Psoas muscle (tissue), 7 donors: ENCODE measurements at regions not wholly inside any gene's neighbourhood (a gene's known extent, or its start where the extent isn't known, plus 50 kb on each side); places are given as distances from the start of the nearest gene placed in this dataset.
"Not testable (repeated sequence)": the region's sequence is repeated elsewhere in the genome, so short reads cannot be mapped to it uniquely, and the experiment has no call there.

Source experiments
- ATAC-seq, 4 donors: fragments of 200-7000 bp; cut with Tn5 transposase; one replicate each; pipeline ENCODE4 v1.9.1; 2020; ENCODE audit warnings: moderate library complexity in 3 of 4, mild to moderate bottlenecking in 2 of 4
- DNase-seq, 2 donors: peaks; one replicate each; pipeline ENCODE4 v3.0.0-alpha.2; 2020
- H3K27ac ChIP-seq: fragments of 200-600 bp; one replicate; pipeline ENCODE4 v1.8.0; 2022
- H3K27me3 ChIP-seq, 3 donors: fragments of 200-600 bp in 1 of 3; one replicate each; pipeline versions ENCODE4 v1.6.1 to v1.8.0; 2013 to 2022; ENCODE audit warnings: low read length in 2 of 3, mild to moderate bottlenecking in 2 of 3, moderate library complexity in 1 of 3; ENCODE audit not compliant: insufficient read depth in 3 of 3
- H3K36me3 ChIP-seq, 2 donors: fragments of 200-600 bp in 1 of 2; one replicate each; pipeline versions ENCODE4 v1.6.1 to v1.8.0; 2013 to 2022; ENCODE audit warnings: low read depth in 1 of 2, mild to moderate bottlenecking in 1 of 2, moderate library complexity in 1 of 2; ENCODE audit not compliant: insufficient read depth in 1 of 2
- H3K4me1 ChIP-seq: fragments of 200-600 bp; one replicate; pipeline ENCODE4 v1.8.0; 2022
- H3K4me3 ChIP-seq: fragments of 200-600 bp; one replicate; pipeline ENCODE4 v1.8.0; 2022; ENCODE audit warnings: mild to moderate bottlenecking
- H3K9me3 ChIP-seq: fragments of 200-600 bp; one replicate; pipeline ENCODE4 v1.8.0; 2022
- CTCF ChIP-seq: fragments of 200-600 bp; IDR thresholded peaks from one replicate; pipeline ENCODE4 v1.8.0; 2022; ENCODE audit warnings: antibody characterized with exemption
- WGBS, 3 donors: extraction: QIAGEN DNeasy Blood & Tissue Kit; methylation state at CpG; one replicate each; pipeline versions ENCODE4 v1.1.6 to v1.1.7; 2013; 5-methylcytosine and 5-hydroxymethylcytosine counted together
- intact Hi-C, 2 donors: fragments of 100-400 bp; cut with DNase I; formaldehyde crosslinking; loops; one replicate each; pipeline versions ENCODE4 v1.11.0 to v1.14.2; 2022
- donor health status: healthy with polysubstance abuse.
- donor health status: DM: no; HTN: no; CAD: no; lungs with moderate emphysema.
- donor health status: Bipolar disorder and iron deficiency.
- donor health status: healthy.
- donor health status: DM: yes; HTN: yes; CAD: no.
- donor health status: DM: no; HTN: no; CAD: no.
- donor health status: DM: yes; HTN: yes; CAD: no.

GRCh38 chr2:242041816-242042215 is 172.3 kb downstream of the RTP5 start:
- intact Hi-C loops: no loop called here
- H3K27ac ChIP-seq: no peak overlapping the region
- 77 to 87% (median 82%) methylated on average over 3 of the region's 3 CpGs for WGBS, 3 donors
- H3K4me3 ChIP-seq: no peak overlapping the region
- H3K4me1 ChIP-seq: no peaks in the 10 kb centered on the region
- H3K9me3 ChIP-seq: no peaks in the 10 kb centered on the region
- ATAC-seq (no peak), DNase-seq (peak in 1 of 2 donors; percentile 8)
- peaks cover 0 to 62% (median 16%) of the 10 kb centered on the region in 3 donors for H3K27me3 ChIP-seq
- no peak for TF ChIP-seq CTCF
- H3K36me3 ChIP-seq: no peaks in the 10 kb centered on the region

- H3K27me3 ChIP-seq: peaks cover 0 to 56% (median 18%) of the 10 kb centered on the region in 3 donors
- no peak for TF ChIP-seq CTCF
- H3K9me3 ChIP-seq: no peaks in the 10 kb centered on the region
- no peak overlapping the region for H3K27ac ChIP-seq
- peak in 1 of 2 donors; percentile 2 for DNase-seq
- intact Hi-C loops: no loop called here
- no peaks in the 10 kb centered on the region for H3K36me3 ChIP-seq
- no peak overlapping the region for H3K4me3 ChIP-seq
- no peaks in the 10 kb centered on the region for H3K4me1 ChIP-seq
- WGBS, 3 donors: 39 to 45% (median 43%) methylated on average over 13 of the region's 13 CpGs
- no peak for ATAC-seq
Measured at GRCh38 chr2:242043538-242044312, 174.2 kb downstream of the RTP5 start.

GRCh38 chr2:242044313-242044590 is 174.7 kb downstream of the RTP5 start:
- peak in 1 of 2 donors; percentile 8 for DNase-seq
- Histone ChIP-seq H3K9me3 (no peaks in the 10 kb centered on the region), H3K27me3 (peaks cover 0 to 57% (median 17%) of the 10 kb centered on the region in 3 donors), H3K27ac (no peak overlapping the region), H3K36me3 (no peaks in the 10 kb centered on the region), H3K4me3 (no peak overlapping the region), H3K4me1 (no peaks in the 10 kb centered on the region)
- 53 to 67% (median 65%) methylated on average over 4 of the region's 4 CpGs for WGBS, 3 donors
- no peak for TF ChIP-seq CTCF
- intact Hi-C loops: no loop called here
- no peak for ATAC-seq

GRCh38 chr2:242045596-242046144 is 176.1 kb downstream of the RTP5 start:
- H3K9me3 ChIP-seq, H3K36me3 ChIP-seq, ATAC-seq, intact Hi-C loops, H3K4me1 ChIP-seq, H3K4me3 ChIP-seq, H3K27ac ChIP-seq, DNase-seq: not testable (repeated sequence)
- 90 to 95% (median 94%) methylated on average over 24 to 25 of the region's 25 CpGs for WGBS, 3 donors
- H3K27me3 ChIP-seq: peaks cover 0 to 52% (median 13%) of the 10 kb centered on the region in 3 donors

- H3K4me3 ChIP-seq: no peak overlapping the region
- H3K4me1 ChIP-seq: no peaks in the 10 kb centered on the region
- peak in 1 of 2 donors; percentile 29 for DNase-seq
- peaks cover 0 to 45% (median 10%) of the 10 kb centered on the region in 3 donors for H3K27me3 ChIP-seq
- WGBS, 3 donors: 53 to 62% (median 59%) methylated on average over 16 to 38 of the region's 38 CpGs
- no peak for TF ChIP-seq CTCF
- no peak overlapping the region for H3K27ac ChIP-seq
- H3K36me3 ChIP-seq: no peaks in the 10 kb centered on the region
- no peaks in the 10 kb centered on the region for H3K9me3 ChIP-seq
- ATAC-seq: no peak
- intact Hi-C loops: no loop called here
Measured at GRCh38 chr2:242046206-242046826, 176.8 kb downstream of the RTP5 start.
